Stimulated activated CD4-positive, alpha-beta T cell treated with anti-CD3 and anti-CD28 coated beads, Interleukin-4, amount 100 ng/mL, for 1 hour (primary cell): ENCODE measurements at regions not wholly inside any gene's neighbourhood (a gene's known extent, or its start where the extent isn't known, plus 50 kb on each side); places are given as distances from the start of the nearest gene placed in this dataset.

Source experiments
- DNase-seq: peaks from one replicate; pipeline ENCODE4 v3.0.0-alpha.2; 2020

GRCh38 chr10:81031774-81032173 is 494.1 kb downstream of the SH2D4B start:
- DNase-seq: no peak

GRCh38 chr10:81034383-81034782 is 496.7 kb downstream of the SH2D4B start:
- DNase-seq: no peak

- DNase-seq: no peak
Observed at GRCh38 chr10:81036257-81036656, 498.6 kb downstream of the SH2D4B start.

- no peak for DNase-seq
Observed at GRCh38 chr10:81040031-81040430, 502.3 kb downstream of the SH2D4B start.

- DNase-seq: no peak
Observed at GRCh38 chr10:81040940-81041339, 503.2 kb downstream of the SH2D4B start.

- DNase-seq: no peak
Observed at GRCh38 chr10:81042647-81043046, 504.9 kb downstream of the SH2D4B start.

GRCh38 chr10:81065474-81065873 is 527.8 kb downstream of the SH2D4B start:
- DNase-seq: no peak

- no peak for DNase-seq
Observed at GRCh38 chr10:81068460-81068859, 530.8 kb downstream of the SH2D4B start.

- DNase-seq: no peak
Observed at GRCh38 chr10:81071087-81071796, 533.5 kb downstream of the SH2D4B start.

- DNase-seq: no peak
Observed at GRCh38 chr10:81073155-81073554, 535.5 kb downstream of the SH2D4B start.

- no peak for DNase-seq
Observed at GRCh38 chr10:81081887-81082620, 544.4 kb downstream of the SH2D4B start.

- no peak for DNase-seq
Observed at GRCh38 chr10:81082621-81083376, 545.1 kb downstream of the SH2D4B start.

- DNase-seq: no peak
Observed at GRCh38 chr10:81093056-81093455, 555.4 kb downstream of the SH2D4B start.

GRCh38 chr10:81095238-81095637 is 557.5 kb downstream of the SH2D4B start:
- DNase-seq: no peak

- DNase-seq: no peak
Observed at GRCh38 chr10:81096558-81096957, 558.9 kb downstream of the SH2D4B start.

GRCh38 chr10:81101062-81101461 is 563.4 kb downstream of the SH2D4B start:
- no peak for DNase-seq

GRCh38 chr10:81104494-81104893 is 566.8 kb downstream of the SH2D4B start:
- no peak for DNase-seq

GRCh38 chr10:81108516-81109199 is 571.0 kb downstream of the SH2D4B start:
- no peak for DNase-seq

GRCh38 chr10:81109200-81109752 is 571.6 kb downstream of the SH2D4B start:
- no peak for DNase-seq

GRCh38 chr10:81116201-81116600 is 578.5 kb downstream of the SH2D4B start:
- no peak for DNase-seq

GRCh38 chr10:81116990-81117389 is 579.3 kb downstream of the SH2D4B start:
- no peak for DNase-seq

- no peak for DNase-seq
Observed at GRCh38 chr10:81127931-81128330, 590.2 kb downstream of the SH2D4B start.

- DNase-seq: no peak
Observed at GRCh38 chr10:81130014-81130413, 592.3 kb downstream of the SH2D4B start.
